HG03135 (cell line): ENCODE measurements at regions not wholly inside any gene's neighbourhood (a gene's known extent, or its start where the extent isn't known, plus 50 kb on each side); places are given as distances from the start of the nearest gene placed in this dataset.

Experiments
- ATAC-seq: cut with Tn5 transposase; IDR thresholded peaks from one replicate; pipeline ENCODE4 v1.9.1; 2021; ENCODE audit warnings: mild to moderate bottlenecking, moderate library complexity; ENCODE audit not compliant: unreplicated experiment

DNA sequence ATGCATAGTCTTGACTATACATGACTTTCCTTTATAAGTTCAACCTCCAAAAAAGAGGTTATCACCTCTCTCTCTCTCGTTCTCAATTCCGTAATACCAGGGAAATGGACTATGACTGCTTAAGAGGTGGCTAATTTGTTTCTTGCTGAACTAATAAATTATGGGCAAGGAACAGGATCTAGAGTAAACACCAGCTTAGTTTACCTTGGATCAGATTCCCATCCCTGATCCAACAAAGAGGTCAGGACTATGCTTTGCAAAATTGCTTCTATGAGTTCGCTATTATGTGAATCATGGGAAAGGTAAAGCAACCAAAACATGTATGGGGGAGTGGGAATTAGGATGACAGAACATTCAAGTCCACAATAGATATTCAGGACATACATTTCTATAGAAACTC, 630.7 kb downstream of the HACE1 start:
- ATAC-seq: no peak

DNA sequence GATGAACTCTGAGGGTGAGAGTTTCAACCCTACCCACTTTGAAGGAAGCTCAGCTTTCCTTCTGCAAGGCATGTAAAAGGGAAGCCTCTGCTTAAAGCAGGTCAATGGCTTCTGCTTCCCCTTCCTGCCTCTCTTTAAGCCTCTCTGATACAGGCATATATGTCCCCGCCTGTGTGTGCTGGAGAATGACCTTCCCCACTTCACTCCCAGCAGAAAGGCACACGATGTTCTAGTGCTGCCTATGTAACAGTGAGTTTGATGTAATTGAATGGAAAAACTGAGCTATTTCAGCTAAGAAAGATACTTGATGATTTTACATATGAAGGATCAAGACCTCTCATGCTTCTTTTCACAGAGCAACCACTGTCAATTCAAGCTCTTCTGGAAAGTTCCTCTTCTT, 632.2 kb downstream of the HACE1 start:
- ATAC-seq: no peak

DNA sequence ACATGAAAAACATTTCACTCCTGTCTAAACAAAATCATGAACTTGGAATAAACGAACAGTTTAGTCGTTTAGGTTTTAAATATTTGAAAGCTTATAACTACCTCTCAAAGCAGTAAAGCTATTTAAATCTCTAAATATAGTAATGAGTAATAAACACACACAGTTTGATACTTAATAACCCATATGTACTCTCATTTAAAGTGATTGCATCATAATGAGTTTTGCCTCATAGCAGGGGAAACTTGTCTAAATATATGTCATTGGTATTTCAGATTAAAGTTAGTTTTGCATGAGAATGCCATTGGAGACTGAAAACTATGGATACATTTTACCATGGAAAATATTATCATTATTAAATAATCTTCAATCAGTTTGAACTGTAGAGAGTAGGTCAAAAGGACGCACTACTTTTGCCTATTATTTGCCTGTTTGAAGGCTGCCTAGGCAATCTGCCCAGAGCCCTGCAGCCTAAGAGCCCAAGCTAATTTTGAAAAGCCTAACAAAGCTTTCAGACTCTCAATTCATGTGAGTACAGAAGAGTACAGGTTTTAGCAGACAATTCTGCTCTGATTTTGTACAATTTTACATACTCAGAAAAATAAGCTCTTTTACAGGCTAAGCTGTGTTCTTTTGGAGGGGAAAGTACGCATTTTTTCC, 632.8 kb downstream of the HACE1 start:
- ATAC-seq: no peak

DNA sequence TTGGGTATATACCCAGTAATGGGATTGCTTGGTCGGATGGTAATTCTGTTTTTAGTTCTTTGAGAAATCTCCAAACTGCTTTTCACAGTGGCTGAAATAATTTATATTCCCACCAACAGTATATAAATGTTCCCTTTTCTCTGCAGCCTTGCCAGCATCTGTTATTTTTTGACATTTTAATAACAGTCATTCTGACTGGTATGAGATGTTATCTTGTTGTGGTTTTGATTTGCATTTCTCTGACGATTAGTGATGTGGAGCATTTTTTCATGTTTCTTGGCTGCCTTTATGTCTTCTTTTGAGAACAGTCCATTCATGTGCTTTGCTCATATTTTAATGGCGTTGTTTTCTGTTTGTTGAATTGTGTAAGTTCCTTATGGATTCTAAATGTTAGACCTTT, 641.6 kb downstream of the HACE1 start:
- ATAC-seq: no peak

DNA sequence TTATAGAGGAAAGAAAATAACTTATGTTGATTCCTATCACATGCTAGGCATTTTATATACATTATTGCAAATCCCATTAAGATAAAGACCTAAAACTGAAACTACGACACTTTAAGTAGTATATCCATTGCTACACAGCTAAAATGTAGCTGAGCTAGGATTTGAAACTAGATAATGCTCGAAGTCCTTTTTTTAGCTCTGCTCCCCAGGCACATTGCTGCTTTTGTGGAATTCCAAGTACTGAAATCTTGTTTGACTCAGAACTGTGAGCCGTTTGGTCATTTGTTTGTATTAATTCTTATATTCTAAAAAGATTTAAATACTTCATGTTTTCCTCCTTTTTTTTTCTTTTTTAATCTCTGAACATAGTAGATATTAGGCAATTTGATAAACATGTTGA, 644.8 kb downstream of the HACE1 start:
- no peak for ATAC-seq

DNA sequence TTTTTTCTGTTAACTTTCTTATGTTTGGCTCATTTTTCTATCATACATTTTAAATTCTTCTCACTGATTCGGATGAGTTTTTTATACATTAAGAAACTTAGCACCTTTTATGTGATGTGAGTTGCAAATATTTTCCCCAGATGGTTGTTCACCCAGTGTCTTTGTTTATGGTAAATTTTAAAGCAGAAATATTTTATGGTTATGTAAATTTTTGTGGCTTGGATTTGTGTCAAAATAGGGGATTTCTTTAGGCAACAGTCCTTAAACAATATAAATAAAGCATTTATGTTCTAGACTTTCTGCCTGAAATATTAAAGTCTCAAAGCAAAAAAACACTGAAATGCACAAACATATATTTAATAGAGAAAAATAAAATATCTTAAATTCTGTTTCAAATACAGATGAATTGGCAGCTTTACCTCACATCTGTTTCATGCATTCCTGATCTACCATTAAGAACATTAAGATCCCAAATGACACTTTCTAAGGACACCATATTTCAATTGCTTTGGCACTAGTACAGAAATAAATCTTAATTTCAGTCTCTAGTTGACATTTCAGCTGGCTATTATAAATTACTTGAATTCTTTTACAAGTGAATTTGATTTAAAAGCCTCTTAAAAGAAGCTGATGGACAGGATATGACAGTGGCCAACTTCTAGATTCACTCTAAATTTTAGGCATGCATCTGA, 646.6 kb downstream of the HACE1 start:
- ATAC-seq: no peak

DNA sequence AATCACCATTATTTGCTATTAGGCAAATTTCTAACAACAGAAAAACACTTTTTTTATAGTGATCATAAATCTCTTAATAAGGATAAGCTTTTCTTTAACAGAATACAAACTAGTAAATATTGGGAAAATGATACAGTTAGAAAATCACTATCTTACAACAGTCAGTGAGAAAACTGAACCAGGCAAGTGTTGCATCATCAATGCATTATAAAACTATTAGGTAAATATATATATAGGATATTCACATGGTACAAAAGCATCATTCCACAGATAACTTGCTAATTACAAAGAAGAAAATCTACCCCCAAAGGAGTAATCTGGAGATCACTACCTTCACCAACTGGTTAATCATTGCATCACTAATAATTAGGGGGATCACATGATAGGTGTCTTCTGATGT, 652.1 kb downstream of the HACE1 start:
- no peak for ATAC-seq

DNA sequence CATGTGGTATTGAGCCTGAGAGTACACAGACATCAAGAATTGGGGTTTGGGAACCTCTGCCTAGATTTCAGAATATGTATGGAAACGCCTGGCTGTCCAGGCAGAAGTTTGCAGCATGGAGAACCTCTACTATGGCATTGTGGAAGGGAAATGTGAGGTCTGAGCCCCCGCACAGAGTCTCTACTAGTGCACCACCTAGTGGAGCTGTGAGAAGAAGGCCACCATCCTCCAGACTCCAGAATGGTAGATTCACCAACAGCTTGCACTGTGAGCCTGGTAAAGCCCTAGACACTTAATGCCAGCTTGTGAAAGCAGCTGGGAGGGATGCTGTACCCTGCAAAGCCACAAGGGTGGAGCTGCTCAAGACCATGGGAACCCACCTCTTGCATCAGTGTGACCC, 658.2 kb downstream of the HACE1 start:
- ATAC-seq: no peak

DNA sequence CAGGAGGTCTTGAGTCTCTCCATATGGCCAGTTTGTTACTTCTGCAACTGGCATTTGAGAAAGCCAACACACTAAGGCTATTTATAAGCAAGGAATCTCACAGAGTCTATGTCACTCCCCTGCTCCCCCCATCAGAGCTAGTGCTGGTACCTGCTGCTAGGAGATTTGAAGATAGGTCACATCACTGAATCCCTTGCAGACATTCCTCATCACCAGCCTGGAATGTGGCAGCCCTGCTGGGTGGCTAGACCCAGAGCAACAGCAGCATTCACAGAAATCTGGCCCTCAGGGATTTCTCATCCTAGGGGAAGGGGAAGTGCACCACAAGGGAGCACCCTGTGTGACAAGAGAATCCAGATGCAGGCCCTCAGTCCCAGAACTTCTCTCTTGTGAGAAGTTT, 672.1 kb downstream of the HACE1 start:
- no peak for ATAC-seq

DNA sequence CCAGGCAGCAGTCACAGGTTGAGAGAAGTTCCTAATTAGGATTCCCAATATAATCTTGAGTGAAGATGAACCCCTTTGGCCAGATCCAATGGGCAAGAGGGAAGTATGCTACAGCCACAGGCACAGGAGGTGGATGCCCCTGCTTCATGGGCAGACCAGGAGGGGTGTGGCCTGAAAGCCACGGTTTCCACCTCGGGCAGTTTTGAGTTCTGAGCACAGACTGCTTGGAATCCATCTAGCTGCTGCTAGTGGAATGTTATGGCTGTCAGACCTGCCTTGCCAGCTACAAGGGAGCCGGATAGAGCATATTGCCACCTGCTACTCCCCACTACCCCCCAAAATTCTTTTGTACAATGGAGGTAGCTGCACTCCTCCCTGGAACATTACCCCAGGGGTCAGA, 672.9 kb downstream of the HACE1 start:
- ATAC-seq: no peak

DNA sequence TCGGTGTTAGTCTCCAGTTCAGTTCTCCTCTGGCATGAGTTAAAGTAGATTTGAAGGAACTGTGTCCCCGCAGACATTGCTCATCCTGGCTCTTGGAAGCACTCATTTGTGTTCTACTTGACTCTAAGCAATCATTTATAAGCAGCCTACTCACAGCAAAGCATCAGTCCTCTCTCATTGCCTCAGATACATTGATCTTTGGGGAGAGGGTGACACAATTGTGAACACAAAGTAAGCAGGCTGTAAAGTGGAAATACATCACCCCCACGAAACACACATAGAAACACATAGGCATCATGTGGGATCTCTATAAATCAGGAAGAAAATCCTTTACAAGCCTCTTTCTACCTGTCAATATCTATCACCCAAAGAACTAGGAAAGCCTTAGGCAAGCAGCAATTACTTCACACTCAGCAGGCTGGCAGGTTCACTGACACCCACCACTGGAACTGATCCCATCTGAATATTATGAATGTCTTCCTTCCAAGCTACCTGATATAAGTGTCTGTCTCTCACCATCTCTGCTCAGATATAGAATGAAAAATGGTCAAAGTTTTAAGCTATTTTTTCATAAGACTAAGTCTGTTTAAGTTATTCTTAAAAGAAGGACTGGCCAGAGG, 675.8 kb downstream of the HACE1 start:
- ATAC-seq: no peak

DNA sequence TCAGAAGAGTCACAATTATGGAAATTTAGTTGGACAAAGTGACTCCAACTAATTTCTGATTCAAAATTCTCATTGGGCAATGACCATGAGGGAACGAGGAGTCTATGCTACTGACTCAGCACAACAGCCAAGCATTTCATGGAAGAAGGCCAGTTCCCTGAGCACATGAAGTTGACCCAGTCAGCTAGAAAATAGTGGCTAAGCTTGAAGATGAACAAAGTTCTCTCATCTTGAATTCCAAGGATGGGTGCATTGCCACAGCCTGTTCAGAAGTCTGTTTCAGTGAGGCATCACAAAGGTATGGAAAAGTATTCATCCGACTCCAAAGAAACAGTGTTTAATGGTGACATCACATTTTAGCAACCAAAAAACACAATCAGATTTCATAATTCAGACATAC, 676.9 kb downstream of the HACE1 start:
- ATAC-seq: no peak

DNA sequence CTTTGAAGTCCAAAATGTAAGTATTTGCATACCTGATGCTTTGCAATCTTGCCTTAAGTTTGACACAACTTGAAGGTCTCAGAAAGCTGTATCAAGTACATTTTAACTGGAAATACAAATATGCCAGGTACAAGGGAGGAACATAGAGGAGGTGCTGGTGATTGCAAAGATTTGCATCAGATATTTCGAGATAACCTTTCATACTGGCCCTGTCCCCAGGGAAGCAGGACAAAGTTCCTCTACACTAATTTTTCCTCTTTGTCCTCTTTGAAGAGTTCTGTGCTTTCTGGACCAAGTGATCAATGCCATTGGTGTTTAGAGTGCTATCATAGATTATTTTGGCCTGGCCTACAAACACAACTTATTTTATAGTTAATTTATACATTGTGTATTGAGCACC, 686.1 kb downstream of the HACE1 start:
- ATAC-seq: no peak

DNA sequence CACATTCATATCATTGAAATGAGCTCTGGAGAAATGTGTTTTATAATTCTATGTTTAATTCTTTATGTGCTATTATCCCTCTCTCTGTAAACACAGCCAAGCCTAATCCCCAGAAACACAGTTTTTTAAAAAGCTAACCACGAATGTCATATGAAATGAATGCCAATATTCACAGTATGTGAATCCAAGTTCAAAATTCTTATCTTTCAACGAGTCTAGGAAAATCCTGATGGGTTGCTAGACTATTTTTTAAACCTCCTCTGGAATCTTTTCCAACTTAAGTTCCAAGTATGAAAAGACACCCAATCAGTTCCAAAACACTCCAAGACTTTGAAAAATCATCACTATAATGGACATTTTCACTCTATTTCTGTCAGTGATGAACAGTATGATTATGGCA, 689.3 kb downstream of the HACE1 start:
- no peak for ATAC-seq

DNA sequence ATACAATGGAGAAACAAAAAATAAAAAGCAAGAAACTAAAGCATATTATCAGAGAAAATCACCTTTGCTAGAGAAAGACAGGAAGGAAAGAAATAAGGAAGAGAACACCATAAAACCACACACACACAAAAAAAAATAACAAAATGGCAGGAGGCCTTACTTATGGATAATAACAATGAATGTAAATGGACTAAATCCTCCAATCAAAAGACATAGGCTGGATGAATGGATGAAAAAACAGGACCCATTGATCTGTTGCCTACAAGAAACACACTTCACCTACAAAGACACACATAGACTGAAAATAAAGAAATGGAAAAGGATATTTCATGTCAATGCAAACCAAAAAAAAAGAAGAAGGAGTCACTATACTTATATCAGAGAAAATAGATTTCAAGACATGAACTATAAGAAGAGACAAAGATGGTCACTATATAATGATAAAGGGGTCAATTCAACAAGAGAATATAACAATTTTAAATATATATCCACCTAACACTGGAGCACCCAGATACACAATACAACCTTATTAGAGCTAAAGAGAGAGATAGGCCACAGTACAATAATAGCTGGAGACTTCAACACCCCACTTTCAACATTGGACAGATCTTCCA, 693.6 kb downstream of the HACE1 start:
- no peak for ATAC-seq

DNA sequence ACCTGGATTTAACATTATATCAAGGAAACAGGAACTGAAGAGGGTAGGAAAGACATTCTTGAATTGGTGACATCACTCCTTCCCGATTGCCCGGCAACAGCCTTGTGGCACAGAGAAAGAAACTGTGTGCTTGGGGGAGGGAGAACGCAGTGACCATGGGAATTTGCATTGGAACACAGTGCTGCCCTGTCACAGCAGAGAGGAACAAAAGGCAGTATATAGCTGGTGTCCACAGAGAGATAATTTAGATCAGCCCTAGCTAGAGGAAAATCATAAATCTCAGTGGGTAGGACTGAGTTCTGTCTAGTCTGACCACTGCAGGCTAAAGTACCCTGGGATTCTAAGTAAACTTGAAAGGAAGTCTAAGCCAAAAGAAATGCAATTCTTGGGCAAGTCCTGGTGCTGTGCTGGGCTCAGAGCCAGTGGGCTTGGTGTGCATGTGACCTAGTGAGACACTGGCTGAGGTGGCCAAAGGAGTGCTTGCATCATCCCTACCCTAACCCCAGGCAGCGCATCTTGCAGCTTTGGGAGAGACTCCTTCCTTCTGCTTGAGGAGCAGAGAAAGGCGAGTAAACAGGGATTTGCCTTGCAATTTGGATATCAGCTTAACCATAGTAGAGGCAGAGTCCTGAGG, 697.6 kb downstream of the HACE1 start:
- ATAC-seq: no peak

DNA sequence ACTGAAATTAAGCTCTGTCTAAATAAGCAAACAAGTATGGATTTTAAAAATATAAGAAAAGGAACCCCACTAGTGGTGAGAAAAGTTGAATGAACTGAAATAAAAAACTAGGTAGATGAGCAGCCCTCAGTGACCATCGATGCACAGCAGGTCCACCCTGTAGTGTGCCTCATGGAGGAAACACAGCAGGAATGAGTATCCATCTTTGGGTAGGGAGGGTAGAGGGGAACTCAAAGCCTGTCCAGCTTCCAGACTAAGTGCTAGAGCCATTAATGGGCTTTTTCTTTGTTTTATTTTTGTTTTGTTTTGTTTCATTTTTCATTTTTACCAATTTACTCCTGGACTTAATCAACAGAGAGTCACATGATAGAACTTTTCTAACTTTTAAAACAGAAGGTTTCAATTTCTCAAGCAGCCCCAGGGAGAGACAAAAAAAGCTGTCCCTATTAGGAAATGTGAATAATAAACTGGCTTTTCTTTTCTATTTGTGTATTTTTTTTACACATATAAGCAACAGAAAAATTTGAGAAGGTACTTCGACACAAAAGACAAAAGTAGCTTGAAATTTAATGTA, 700.6 kb downstream of the HACE1 start:
- ATAC-seq: no peak

DNA sequence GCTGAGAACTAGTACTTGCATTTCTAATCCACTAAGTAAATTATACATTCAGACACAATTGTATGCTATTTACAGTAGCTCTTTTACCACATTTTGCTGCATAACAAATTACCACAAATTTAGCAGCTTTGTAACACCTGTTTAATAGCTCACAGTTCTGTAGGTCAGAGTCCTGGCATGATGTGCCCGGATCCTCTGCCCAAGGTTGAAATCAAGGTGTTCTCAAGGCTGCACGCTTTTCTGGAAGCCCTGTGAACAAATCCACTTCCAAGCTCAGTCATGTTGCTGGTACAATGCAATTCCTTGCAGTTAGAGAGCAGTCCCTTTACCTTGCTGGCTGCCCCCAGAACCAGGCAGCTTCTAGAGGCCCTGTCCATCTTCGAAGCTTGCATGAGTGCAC, 716.0 kb downstream of the HACE1 start:
- ATAC-seq: no peak

DNA sequence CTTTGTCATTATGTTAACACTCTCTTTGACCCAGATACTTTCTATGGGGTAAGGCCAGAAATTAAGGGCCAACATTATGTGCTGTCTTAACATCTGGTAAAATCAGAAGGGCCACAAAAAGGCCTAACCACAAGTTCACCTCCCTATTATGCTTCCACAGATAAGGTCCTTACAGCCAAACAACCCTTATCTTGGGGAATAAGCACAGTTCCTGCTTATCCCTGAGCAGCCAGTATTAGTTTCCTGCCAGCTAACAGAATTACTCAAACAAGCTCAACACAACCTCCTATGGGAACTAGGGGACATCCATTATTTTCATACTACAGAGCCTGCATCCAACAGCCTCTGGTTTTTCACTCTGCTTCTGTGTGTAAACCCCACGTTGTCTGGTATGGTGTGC, 724.8 kb downstream of the HACE1 start:
- no peak for ATAC-seq

DNA sequence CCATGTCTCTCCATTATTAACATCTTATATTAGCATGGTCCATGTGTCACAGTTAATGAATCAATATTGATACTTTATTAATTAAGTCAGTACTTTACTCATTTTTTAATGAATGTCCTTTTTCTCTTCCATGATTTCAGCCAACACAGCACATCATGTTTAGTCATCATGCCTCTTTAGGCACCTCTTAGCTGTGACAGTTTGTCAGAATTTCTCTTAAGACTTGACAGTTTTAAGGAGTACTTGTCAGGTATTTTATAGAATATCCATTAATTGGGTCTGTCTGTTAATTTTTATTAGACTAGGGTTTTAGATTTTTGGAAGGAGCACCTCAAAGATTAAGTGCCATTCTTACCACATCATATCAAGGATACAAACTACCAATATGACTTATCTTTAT, 729.4 kb downstream of the HACE1 start:
- no peak for ATAC-seq

DNA sequence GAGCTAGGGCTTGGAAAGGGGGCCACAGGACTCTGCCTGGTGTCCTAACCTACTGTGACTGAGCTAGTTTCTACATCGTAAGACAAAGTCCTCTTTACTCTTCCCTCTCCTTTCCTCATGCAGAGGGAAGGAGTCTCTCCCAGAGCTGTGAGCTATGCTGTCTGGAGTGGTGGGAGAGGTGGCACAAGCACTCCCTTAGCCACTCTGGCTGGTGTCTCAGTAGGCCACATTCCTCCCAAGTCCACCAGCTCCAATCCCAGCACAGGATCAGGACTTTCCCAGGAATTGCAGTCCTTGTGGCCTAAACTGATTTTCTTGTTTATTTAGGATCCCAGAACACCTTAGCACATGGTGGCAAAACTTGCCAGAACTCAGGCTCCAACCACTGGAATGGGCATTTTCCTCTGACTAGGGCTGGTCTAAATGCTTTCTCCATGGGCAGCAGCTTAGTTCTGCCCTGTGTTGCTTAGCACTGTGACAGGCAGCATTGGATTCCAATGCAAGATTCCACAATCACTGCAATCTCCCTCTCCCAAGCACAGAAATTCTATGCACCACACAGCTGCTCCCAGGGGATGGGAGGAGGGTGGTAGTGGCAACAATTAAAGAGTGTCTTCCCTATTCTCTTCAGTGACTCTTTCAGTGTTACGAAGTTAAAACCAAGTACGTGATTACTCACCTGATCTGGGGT, 733.3 kb downstream of the HACE1 start:
- no peak for ATAC-seq
